K562 (cell line): ENCODE measurements at regions not wholly inside any gene's neighbourhood (a gene's known extent, or its start where the extent isn't known, plus 50 kb on each side); places are given as distances from the start of the nearest gene placed in this dataset.

Experiments used
- GATA2 ChIP-seq: sonication (generic); formaldehyde crosslinking; IDR thresholded peaks from 2 replicates; pipeline ENCODE4 v1.4.0; 2020; ENCODE audit warnings: mild to moderate bottlenecking, missing genetic modification reagents
- GTF2E2 ChIP-seq: fragments of 200-800 bp; sonication (Bioruptor generic); IDR thresholded peaks from 2 replicates; pipeline ENCODE4 v1.6.1; 2016; ENCODE audit warnings: missing genetic modification characterization, missing compliant biosample characterization
- MTF1 ChIP-seq: fragments of 250-450 bp; sonication (Bioruptor Pico); IDR thresholded peaks from 2 replicates; pipeline ENCODE4 v1.9.0; 2021; ENCODE audit warnings: moderate library complexity, mild to moderate bottlenecking, inconsistent platforms, borderline replicate concordance
- NFRKB ChIP-seq: fragments of 450-650 bp; IDR thresholded peaks from 2 replicates; pipeline ENCODE4 v1.6.1; 2016; ENCODE audit warnings: low read depth
- POLR2AphosphoS5 ChIP-seq: IDR thresholded peaks from 2 replicates; pipeline ENCODE4 v1.6.1; 2011; ENCODE audit warnings: mild to moderate bottlenecking, low read depth, low read length, moderate library complexity; ENCODE audit not compliant: control insufficient read depth, insufficient read depth
- TEAD4 ChIP-seq, 2 experiments: sonication (generic) in 1 of 2; formaldehyde crosslinking in 1 of 2; IDR thresholded peaks; 2 replicates each; pipeline versions ENCODE4 v1.6.1 to v1.8.0; 2012 to 2022; ENCODE audit warnings: borderline replicate concordance in 1 of 2, inconsistent platforms in 1 of 2, low read length in 1 of 2, mild to moderate bottlenecking in 1 of 2, missing genetic modification reagents in 1 of 2
- TF ChIP-seq, protein P1 (sequence below), 3 experiments: IDR thresholded peaks in 2 of 3; conservative IDR thresholded peaks in 1 of 3; 2 replicates each; pipeline ENCODE4 v1.5.1; 2011 to 2012; ENCODE audit warnings: low read length in 3 of 3, mild to moderate bottlenecking in 3 of 3, control low read depth in 2 of 3, improper control_type of control experiment in 1 of 3, inconsistent platforms in 1 of 3, low read depth in 1 of 3, mixed read lengths in 1 of 3, moderate library complexity in 1 of 3; ENCODE audit not compliant: insufficient read depth in 2 of 3
- TF ChIP-seq, protein P2 (sequence below): fragments of 250-450 bp; sonication (Bioruptor Pico); IDR thresholded peaks from 2 replicates; pipeline ENCODE4 v1.4.0; 2020; ENCODE audit warnings: mild to moderate bottlenecking, moderate library complexity
- TF ChIP-seq, protein P3 (sequence below): sonication (generic); formaldehyde crosslinking; IDR thresholded peaks from 2 replicates; pipeline ENCODE4 v1.4.0; 2020; ENCODE audit warnings: mild to moderate bottlenecking, missing genetic modification reagents
- TF ChIP-seq, protein P4 (sequence below): fragments of 450-650 bp; formaldehyde crosslinking; IDR thresholded peaks from 2 replicates; pipeline ENCODE4 v1.4.0; 2020; ENCODE audit warnings: mild to moderate bottlenecking, moderate library complexity

DNA sequence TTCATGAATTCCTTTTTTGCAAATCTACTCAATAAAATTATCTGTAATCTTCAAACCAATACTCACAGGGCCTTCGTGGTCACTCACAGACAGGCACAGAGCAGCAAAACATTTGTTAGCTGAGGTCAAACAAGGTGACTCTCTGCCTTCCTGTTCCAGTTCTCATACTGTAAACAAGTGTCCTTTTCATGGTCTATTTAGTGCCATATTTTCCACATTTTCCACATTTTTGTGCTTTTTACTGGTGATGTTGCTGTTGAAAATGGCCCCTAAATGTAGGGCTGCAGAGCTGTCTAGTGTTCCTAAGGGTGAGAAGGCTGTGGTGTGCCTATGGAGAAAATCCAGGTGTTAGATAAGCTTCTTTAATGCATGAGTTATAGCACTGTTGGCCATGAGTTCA is 133.1 kb upstream of the COL21A1 start:
- no peak for TF ChIP-seq NFRKB
- TF ChIP-seq, protein P1, sequence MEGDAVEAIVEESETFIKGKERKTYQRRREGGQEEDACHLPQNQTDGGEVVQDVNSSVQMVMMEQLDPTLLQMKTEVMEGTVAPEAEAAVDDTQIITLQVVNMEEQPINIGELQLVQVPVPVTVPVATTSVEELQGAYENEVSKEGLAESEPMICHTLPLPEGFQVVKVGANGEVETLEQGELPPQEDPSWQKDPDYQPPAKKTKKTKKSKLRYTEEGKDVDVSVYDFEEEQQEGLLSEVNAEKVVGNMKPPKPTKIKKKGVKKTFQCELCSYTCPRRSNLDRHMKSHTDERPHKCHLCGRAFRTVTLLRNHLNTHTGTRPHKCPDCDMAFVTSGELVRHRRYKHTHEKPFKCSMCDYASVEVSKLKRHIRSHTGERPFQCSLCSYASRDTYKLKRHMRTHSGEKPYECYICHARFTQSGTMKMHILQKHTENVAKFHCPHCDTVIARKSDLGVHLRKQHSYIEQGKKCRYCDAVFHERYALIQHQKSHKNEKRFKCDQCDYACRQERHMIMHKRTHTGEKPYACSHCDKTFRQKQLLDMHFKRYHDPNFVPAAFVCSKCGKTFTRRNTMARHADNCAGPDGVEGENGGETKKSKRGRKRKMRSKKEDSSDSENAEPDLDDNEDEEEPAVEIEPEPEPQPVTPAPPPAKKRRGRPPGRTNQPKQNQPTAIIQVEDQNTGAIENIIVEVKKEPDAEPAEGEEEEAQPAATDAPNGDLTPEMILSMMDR (IDR thresholded peaks at IDR 0.05 in 2 of 3, conservative IDR thresholded peaks at IDR 0.05 in 1 of 3; ENCODE audit: insufficient read depth in 2 of 3, low read depth in 1 of 3, low read length in 3 of 3), result no peak
- TF ChIP-seq, protein P2, sequence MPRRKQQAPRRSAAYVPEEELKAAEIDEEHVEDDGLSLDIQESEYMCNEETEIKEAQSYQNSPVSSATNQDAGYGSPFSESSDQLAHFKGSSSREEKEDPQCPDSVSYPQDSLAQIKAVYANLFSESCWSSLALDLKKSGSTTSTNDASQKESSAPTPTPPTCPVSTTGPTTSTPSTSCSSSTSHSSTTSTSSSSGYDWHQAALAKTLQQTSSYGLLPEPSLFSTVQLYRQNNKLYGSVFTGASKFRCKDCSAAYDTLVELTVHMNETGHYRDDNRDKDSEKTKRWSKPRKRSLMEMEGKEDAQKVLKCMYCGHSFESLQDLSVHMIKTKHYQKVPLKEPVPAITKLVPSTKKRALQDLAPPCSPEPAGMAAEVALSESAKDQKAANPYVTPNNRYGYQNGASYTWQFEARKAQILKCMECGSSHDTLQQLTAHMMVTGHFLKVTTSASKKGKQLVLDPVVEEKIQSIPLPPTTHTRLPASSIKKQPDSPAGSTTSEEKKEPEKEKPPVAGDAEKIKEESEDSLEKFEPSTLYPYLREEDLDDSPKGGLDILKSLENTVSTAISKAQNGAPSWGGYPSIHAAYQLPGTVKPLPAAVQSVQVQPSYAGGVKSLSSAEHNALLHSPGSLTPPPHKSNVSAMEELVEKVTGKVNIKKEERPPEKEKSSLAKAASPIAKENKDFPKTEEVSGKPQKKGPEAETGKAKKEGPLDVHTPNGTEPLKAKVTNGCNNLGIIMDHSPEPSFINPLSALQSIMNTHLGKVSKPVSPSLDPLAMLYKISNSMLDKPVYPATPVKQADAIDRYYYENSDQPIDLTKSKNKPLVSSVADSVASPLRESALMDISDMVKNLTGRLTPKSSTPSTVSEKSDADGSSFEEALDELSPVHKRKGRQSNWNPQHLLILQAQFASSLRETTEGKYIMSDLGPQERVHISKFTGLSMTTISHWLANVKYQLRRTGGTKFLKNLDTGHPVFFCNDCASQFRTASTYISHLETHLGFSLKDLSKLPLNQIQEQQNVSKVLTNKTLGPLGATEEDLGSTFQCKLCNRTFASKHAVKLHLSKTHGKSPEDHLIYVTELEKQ (CRISPR knock-in tag), result no peak
- no peak for TF ChIP-seq POLR2AphosphoS5
- TF ChIP-seq TEAD4 (IDR thresholded peaks at IDR 0.05; ENCODE audit: low read length), result no peak
- no peak for TF ChIP-seq TEAD4 (CRISPR knock-in tag; IDR thresholded peaks at IDR 0.05; ENCODE audit: borderline replicate concordance)
- no peak for TF ChIP-seq MTF1 (CRISPR knock-in tag)
- no peak for TF ChIP-seq GATA2 (CRISPR knock-in tag)
- TF ChIP-seq, protein P3, sequence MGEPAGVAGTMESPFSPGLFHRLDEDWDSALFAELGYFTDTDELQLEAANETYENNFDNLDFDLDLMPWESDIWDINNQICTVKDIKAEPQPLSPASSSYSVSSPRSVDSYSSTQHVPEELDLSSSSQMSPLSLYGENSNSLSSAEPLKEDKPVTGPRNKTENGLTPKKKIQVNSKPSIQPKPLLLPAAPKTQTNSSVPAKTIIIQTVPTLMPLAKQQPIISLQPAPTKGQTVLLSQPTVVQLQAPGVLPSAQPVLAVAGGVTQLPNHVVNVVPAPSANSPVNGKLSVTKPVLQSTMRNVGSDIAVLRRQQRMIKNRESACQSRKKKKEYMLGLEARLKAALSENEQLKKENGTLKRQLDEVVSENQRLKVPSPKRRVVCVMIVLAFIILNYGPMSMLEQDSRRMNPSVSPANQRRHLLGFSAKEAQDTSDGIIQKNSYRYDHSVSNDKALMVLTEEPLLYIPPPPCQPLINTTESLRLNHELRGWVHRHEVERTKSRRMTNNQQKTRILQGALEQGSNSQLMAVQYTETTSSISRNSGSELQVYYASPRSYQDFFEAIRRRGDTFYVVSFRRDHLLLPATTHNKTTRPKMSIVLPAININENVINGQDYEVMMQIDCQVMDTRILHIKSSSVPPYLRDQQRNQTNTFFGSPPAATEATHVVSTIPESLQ (CRISPR knock-in tag), result no peak
- TF ChIP-seq GTF2E2 (tag), result no peak
- TF ChIP-seq, protein P4, sequence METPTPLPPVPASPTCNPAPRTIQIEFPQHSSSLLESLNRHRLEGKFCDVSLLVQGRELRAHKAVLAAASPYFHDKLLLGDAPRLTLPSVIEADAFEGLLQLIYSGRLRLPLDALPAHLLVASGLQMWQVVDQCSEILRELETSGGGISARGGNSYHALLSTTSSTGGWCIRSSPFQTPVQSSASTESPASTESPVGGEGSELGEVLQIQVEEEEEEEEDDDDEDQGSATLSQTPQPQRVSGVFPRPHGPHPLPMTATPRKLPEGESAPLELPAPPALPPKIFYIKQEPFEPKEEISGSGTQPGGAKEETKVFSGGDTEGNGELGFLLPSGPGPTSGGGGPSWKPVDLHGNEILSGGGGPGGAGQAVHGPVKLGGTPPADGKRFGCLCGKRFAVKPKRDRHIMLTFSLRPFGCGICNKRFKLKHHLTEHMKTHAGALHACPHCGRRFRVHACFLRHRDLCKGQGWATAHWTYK (CRISPR knock-in tag), result no peak
